GM12872 (cell line): ENCODE measurements at regions not wholly inside any gene's neighbourhood (a gene's known extent, or its start where the extent isn't known, plus 50 kb on each side); places are given as distances from the start of the nearest gene placed in this dataset.

Source experiments
- TF ChIP-seq, protein P1 (sequence below): IDR thresholded peaks from 3 replicates; pipeline ENCODE4 v1.5.1; 2011; ENCODE audit warnings: low read depth, mild to moderate bottlenecking, low read length, moderate library complexity; ENCODE audit not compliant: insufficient read depth

DNA sequence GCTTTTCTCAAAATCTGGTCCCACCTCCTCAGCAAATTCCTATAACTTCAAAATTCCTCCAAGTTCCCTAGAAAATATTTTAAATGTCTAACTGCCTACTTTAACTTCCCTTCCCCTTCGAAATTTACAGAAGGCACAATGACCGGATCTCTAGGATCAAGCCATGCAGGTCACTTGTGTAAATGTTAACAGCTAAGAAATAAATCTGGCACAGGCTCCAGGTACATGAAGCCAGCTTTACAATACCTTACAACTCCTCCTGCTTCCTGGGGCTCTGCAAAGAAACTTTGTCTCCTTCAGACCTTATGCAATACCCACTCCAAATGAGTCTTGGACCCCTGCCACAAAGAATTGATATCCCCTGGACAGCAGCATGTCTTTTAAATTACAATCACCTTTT, 1164.2 kb downstream of the BRINP3 start:
- TF ChIP-seq, protein P1, sequence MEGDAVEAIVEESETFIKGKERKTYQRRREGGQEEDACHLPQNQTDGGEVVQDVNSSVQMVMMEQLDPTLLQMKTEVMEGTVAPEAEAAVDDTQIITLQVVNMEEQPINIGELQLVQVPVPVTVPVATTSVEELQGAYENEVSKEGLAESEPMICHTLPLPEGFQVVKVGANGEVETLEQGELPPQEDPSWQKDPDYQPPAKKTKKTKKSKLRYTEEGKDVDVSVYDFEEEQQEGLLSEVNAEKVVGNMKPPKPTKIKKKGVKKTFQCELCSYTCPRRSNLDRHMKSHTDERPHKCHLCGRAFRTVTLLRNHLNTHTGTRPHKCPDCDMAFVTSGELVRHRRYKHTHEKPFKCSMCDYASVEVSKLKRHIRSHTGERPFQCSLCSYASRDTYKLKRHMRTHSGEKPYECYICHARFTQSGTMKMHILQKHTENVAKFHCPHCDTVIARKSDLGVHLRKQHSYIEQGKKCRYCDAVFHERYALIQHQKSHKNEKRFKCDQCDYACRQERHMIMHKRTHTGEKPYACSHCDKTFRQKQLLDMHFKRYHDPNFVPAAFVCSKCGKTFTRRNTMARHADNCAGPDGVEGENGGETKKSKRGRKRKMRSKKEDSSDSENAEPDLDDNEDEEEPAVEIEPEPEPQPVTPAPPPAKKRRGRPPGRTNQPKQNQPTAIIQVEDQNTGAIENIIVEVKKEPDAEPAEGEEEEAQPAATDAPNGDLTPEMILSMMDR: no peak

DNA sequence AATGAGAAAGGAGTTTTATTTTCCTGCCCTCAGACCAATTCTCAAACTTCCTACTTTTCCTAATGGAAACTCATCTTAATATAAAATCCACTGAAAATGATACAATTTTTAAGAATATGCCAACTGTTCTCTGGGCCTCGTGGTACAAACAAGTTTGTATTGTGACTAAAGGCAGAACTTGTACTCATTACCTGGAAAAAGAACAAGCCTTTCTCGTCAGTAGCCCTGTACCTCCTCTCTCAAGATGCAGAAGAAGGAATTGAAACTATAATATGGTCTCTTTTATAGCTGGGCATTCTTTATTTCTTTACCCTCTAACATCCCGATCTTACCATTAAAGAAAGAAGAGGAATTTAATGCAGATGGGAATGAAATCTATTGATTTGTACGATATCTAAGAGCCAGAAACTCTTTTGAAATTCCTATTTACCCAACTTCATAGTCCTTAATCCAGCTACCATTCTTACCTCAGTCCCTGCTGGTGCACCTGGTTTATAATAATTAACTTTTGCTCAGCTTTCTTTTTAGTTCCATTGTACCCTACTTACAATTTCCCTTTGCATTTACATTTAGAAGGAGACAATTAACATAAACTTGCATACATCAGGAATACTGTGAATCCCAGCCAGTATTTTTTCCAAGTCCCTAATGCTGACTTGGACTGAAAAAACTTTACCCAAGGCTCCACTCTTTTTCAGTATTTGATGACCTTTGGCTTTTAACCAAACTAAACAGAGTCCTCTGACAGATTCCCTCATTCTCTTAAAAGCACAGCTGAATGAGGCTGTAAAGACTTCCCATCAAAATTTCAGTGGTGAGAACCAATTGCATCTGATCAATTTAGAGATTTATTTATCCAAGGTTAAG, 1162.4 kb downstream of the BRINP3 start:
- TF ChIP-seq, protein P1: no peak

DNA sequence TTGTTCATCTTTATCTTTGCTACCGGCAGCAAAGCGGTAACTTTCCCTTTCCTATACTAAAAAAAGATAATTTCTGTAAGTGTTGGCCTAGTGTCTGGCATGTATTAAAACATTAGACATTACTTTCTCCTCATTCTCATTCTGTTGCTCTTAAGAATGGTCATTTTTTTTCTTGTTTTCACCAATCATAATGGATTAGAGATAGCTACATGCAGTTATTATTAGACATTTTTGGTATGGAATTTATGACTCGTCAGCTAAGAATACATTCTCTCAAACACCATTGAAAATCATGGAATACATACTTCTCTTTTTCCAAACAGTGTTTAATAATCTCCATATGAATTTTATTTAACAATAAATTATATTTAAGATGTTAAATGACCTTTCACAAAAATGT, 1154.6 kb downstream of the BRINP3 start:
- TF ChIP-seq, protein P1: no peak

DNA sequence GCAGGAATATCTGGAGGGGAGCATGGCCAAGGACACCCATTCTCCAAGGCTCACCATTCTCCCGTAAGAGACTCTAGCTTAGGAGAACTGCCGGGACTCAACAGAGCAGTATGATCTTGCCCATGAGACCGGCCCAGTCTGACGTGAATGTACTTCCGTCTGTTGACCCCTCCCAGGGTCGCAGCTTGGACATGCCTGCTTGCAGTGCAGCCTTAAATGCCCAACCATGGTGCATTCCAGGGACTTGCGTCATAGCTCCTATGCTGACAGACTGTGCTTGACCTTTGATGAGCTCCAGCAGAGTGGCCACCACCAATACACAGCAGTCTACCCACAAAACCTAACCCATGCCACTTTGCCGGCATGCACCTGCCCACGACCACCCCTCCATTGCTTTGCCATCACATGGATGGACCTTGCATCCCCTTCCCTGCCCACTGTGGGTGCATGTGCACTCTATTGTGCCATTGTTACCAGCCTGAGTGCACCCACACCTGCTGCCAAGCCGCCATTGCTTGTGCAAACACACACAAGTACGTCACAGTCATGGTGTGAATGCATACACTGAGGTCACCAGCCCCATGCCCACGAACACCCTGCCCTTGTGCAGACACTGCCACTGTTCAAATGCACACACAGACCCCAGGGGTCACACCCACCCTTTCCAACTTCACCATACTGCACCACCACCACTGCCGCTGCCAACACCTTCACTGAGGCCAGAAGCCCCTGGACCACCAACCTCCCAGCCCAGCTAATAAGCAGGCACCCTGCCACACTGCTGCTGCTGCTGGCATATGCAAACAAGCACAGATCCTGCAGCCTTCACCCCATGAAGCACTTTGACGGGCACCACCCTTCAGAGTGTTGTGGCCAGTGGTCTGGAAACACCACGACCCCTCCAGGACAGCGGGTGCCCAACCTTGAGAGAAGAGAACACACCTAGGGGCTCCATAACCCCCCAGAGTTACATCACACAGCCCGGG, 1141.3 kb downstream of the BRINP3 start:
- TF ChIP-seq, protein P1: no peak

DNA sequence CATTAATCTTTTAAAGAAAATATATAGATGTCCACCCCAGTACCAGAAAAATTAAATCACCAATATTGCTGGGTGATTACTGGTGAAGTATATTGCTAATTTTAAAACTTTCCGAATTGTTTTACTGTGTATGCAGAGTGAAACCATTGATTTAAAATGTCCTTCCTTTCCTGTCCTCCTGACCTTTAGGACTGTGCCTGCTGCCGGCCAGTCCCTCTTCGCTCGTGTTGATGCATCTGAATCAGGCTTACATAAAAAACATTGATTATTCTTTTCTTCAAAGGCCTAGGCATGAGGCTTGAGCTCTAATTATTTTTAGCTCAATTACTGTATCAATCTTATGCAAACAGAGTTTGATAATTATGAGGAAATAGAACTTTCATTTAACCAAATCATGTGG, 1128.1 kb downstream of the BRINP3 start:
- TF ChIP-seq, protein P1: no peak

DNA sequence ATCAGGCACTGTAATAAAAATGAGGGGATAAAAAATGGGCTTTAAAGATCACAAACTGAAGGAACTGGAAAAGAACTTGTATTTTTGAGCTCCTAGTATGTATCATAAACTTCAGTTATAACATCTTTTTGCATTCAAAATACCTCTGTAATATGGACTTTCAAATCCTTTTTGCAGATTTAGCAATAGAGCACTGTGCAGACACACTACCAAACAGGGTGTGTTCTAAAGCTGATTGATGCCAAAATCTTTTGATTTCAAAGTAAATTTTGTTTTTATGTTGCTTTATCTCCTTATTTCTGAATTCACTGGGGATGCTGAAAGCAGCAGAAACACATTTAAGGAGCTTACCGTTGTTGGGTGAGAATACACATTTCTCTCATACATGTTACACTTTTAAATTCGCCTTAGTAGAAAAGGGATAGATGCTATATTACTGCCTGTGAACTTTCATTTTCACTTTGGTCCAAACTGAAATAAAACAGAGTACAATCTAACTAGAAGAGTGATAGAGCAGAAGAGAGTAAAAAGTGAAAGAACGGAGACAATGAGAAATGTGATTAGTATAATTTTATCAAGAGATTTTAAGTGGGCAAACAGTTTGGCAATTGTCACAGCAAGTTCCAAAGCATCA, 1126.6 kb downstream of the BRINP3 start:
- TF ChIP-seq, protein P1: no peak

DNA sequence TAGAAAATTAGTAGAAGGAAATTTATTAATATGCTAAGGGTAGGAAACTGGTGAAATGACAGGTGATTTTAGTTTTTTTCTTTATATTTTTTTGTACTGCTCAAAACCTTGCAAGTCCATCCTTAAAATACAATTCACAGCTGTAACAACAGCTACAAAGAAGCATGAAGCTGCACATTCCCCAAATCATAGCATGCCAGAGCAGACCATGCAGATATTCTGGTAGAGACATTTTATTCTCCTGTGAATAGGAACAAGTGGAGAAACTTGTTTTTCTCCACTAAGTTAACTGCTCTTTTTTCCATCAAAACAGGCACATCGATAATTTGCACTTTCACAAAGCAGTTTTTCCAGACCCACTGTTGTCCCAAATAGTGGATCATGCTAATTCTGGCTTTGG, 1125.7 kb downstream of the BRINP3 start:
- TF ChIP-seq, protein P1: no peak
